ENCODE measurements at regions not wholly inside any gene's neighbourhood (a gene's known extent, or its start where the extent isn't known, plus 50 kb on each side); places are given as distances from the start of the nearest gene placed in this dataset.

- Histone ChIP-seq H3K9ac (ENCODE audit: low read length in 2 of 2) (no peak overlapping the region), H3K4me3 (ENCODE audit: low read length in 2 of 2) (no peak overlapping the region), H3K27ac (ENCODE audit: low read length) (no peak overlapping the region), H3K4me1 (ENCODE audit: control insufficient read depth, insufficient read depth, low read length) (no peaks in the 10 kb centered on the region), H3K9me3 (ENCODE audit: control insufficient read depth in 2 of 2, low read length in 2 of 2) (no peaks in the 10 kb centered on the region), H3K27me3 (ENCODE audit: control insufficient read depth in 1 of 2, insufficient read depth in 2 of 2, low read length in 2 of 2) (no peaks in the 10 kb centered on the region), H3K36me3 (ENCODE audit: control insufficient read depth in 2 of 2, insufficient read depth in 2 of 2, low read length in 2 of 2) (no peaks in the 10 kb centered on the region)
These were observed 1226.8 kb upstream of the MAP3K7 start for GRCh38 chr6:91813641-91814040.

GRCh38 chr6:91812596-91813274 is 1225.9 kb upstream of the MAP3K7 start:
- no peaks in the 10 kb centered on the region for H3K4me1 ChIP-seq (ENCODE audit: control insufficient read depth, insufficient read depth, low read length)
- H3K4me3 ChIP-seq (ENCODE audit: low read length in 2 of 2), result no peak overlapping the region
- no peaks in the 10 kb centered on the region for H3K9me3 ChIP-seq (ENCODE audit: control insufficient read depth in 2 of 2, low read length in 2 of 2)
- no peaks in the 10 kb centered on the region for H3K27me3 ChIP-seq (ENCODE audit: control insufficient read depth in 1 of 2, insufficient read depth in 2 of 2, low read length in 2 of 2)
- no peak overlapping the region for H3K27ac ChIP-seq (ENCODE audit: low read length)
- H3K9ac ChIP-seq (ENCODE audit: low read length in 2 of 2), result no peak overlapping the region
- H3K36me3 ChIP-seq (ENCODE audit: control insufficient read depth in 2 of 2, insufficient read depth in 2 of 2, low read length in 2 of 2), result no peaks in the 10 kb centered on the region

- H3K9me3 ChIP-seq (ENCODE audit: control insufficient read depth in 2 of 2, low read length in 2 of 2), result no peaks in the 10 kb centered on the region
These were observed 1218.1 kb upstream of the MAP3K7 start for GRCh38 chr6:91804981-91805380.

DNA sequence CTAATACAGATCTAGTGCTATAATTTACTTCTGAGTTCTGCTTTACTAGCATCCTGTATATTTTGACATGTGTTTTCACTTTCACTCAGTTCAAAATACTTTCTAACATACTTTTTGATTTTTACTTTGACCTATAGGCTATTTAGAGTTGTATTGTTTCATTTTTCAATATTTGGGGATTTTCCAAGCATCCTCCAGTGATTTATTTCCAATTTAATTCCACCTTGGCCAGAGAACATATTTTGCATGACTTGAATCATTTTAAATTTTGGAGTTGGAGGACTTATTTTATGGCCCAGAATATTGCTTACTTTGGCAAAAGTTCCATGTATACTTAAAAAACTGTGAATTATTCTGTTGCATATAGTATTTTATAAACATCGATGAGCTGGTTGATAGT is 1215.6 kb upstream of the MAP3K7 start:
- Histone ChIP-seq H3K27ac (ENCODE audit: low read length) (no peak overlapping the region), H3K27me3 (ENCODE audit: control insufficient read depth in 1 of 2, insufficient read depth in 2 of 2, low read length in 2 of 2) (no peaks in the 10 kb centered on the region), H3K36me3 (ENCODE audit: control insufficient read depth in 2 of 2, insufficient read depth in 2 of 2, low read length in 2 of 2) (no peaks in the 10 kb centered on the region), H3K9ac (ENCODE audit: low read length in 2 of 2) (no peak overlapping the region), H3K9me3 (ENCODE audit: control insufficient read depth in 2 of 2, low read length in 2 of 2) (no peaks in the 10 kb centered on the region), H3K4me3 (ENCODE audit: low read length in 2 of 2) (no peak overlapping the region), H3K4me1 (ENCODE audit: control insufficient read depth, insufficient read depth, low read length) (no peaks in the 10 kb centered on the region)

More at GRCh38 chr6:91804981-91805380, 1218.1 kb upstream of the MAP3K7 start:
- no peaks in the 10 kb centered on the region for H3K4me1 ChIP-seq (ENCODE audit: control insufficient read depth, insufficient read depth, low read length)
- no peaks in the 10 kb centered on the region for H3K27me3 ChIP-seq (ENCODE audit: control insufficient read depth in 1 of 2, insufficient read depth in 2 of 2, low read length in 2 of 2)
- no peaks in the 10 kb centered on the region for H3K36me3 ChIP-seq (ENCODE audit: control insufficient read depth in 2 of 2, insufficient read depth in 2 of 2, low read length in 2 of 2)
- H3K4me3 ChIP-seq (ENCODE audit: low read length in 2 of 2), result no peak overlapping the region
- no peak overlapping the region for H3K9ac ChIP-seq (ENCODE audit: low read length in 2 of 2)
- no peak overlapping the region for H3K27ac ChIP-seq (ENCODE audit: low read length)

GRCh38 chr6:91796603-91797002 is 1209.7 kb upstream of the MAP3K7 start:
- no peak overlapping the region for H3K4me3 ChIP-seq (ENCODE audit: low read length in 2 of 2)
- no peaks in the 10 kb centered on the region for H3K4me1 ChIP-seq (ENCODE audit: control insufficient read depth, insufficient read depth, low read length)
- no peak overlapping the region for H3K9ac ChIP-seq (ENCODE audit: low read length in 2 of 2)
- H3K27ac ChIP-seq (ENCODE audit: low read length), result no peak overlapping the region
- no peaks in the 10 kb centered on the region for H3K36me3 ChIP-seq (ENCODE audit: control insufficient read depth in 2 of 2, insufficient read depth in 2 of 2, low read length in 2 of 2)
- no peaks in the 10 kb centered on the region for H3K9me3 ChIP-seq (ENCODE audit: control insufficient read depth in 2 of 2, low read length in 2 of 2)
- H3K27me3 ChIP-seq (ENCODE audit: control insufficient read depth in 1 of 2, insufficient read depth in 2 of 2, low read length in 2 of 2), result no peaks in the 10 kb centered on the region

GRCh38 chr6:91788501-91788900 is 1201.6 kb upstream of the MAP3K7 start:
- H3K9me3 ChIP-seq (ENCODE audit: control insufficient read depth in 2 of 2, low read length in 2 of 2), result no peaks in the 10 kb centered on the region
- H3K4me1 ChIP-seq (ENCODE audit: control insufficient read depth, insufficient read depth, low read length), result no peaks in the 10 kb centered on the region
- no peak overlapping the region for H3K27ac ChIP-seq (ENCODE audit: low read length)
- H3K4me3 ChIP-seq (ENCODE audit: low read length in 2 of 2), result no peak overlapping the region
- H3K27me3 ChIP-seq (ENCODE audit: control insufficient read depth in 1 of 2, insufficient read depth in 2 of 2, low read length in 2 of 2), result no peaks in the 10 kb centered on the region
- H3K9ac ChIP-seq (ENCODE audit: low read length in 2 of 2), result no peak overlapping the region
- H3K36me3 ChIP-seq (ENCODE audit: control insufficient read depth in 2 of 2, insufficient read depth in 2 of 2, low read length in 2 of 2), result no peaks in the 10 kb centered on the region

- no peak overlapping the region for H3K9ac ChIP-seq (ENCODE audit: low read length in 2 of 2)
- H3K4me3 ChIP-seq (ENCODE audit: low read length in 2 of 2), result no peak overlapping the region
- H3K36me3 ChIP-seq (ENCODE audit: control insufficient read depth in 2 of 2, insufficient read depth in 2 of 2, low read length in 2 of 2), result no peaks in the 10 kb centered on the region
- H3K4me1 ChIP-seq (ENCODE audit: control insufficient read depth, insufficient read depth, low read length), result no peaks in the 10 kb centered on the region
- no peaks in the 10 kb centered on the region for H3K9me3 ChIP-seq (ENCODE audit: control insufficient read depth in 2 of 2, low read length in 2 of 2)
- H3K27me3 ChIP-seq (ENCODE audit: control insufficient read depth in 1 of 2, insufficient read depth in 2 of 2, low read length in 2 of 2), result no peaks in the 10 kb centered on the region
- H3K27ac ChIP-seq (ENCODE audit: low read length), result no peak overlapping the region
These were observed 1199.8 kb upstream of the MAP3K7 start for GRCh38 chr6:91786474-91787184.

DNA sequence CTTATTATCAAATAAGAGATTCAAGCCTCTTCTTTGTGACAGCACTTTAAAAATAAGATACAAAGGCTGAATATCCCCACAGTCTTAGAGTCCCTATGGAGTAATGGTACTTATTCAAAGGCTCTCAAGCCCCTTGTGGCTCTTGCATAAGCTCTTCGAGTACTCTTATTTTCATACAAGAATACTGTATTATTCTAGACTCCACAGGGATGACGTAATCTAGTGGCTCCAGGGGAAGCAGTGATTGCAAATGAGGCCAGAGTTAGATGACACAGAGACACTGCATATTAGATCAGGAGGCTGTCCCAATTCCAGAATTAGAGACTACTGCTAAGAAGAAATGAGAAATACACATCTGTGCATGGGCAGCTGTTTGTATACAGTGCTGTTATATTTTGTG is 1195.9 kb upstream of the MAP3K7 start:
- Histone ChIP-seq H3K27ac (ENCODE audit: low read length) (no peak overlapping the region), H3K9me3 (ENCODE audit: control insufficient read depth in 2 of 2, low read length in 2 of 2) (no peaks in the 10 kb centered on the region), H3K4me3 (ENCODE audit: low read length in 2 of 2) (no peak overlapping the region), H3K4me1 (ENCODE audit: control insufficient read depth, insufficient read depth, low read length) (no peaks in the 10 kb centered on the region), H3K27me3 (ENCODE audit: control insufficient read depth in 1 of 2, insufficient read depth in 2 of 2, low read length in 2 of 2) (no peaks in the 10 kb centered on the region), H3K9ac (ENCODE audit: low read length in 2 of 2) (no peak overlapping the region), H3K36me3 (ENCODE audit: control insufficient read depth in 2 of 2, insufficient read depth in 2 of 2, low read length in 2 of 2) (no peaks in the 10 kb centered on the region)

- H3K9ac ChIP-seq (ENCODE audit: low read length in 2 of 2), result no peak overlapping the region
- H3K4me3 ChIP-seq (ENCODE audit: low read length in 2 of 2), result no peak overlapping the region
- H3K4me1 ChIP-seq (ENCODE audit: control insufficient read depth, insufficient read depth, low read length), result no peaks in the 10 kb centered on the region
- H3K27ac ChIP-seq (ENCODE audit: low read length), result no peak overlapping the region
- no peaks in the 10 kb centered on the region for H3K9me3 ChIP-seq (ENCODE audit: control insufficient read depth in 2 of 2, low read length in 2 of 2)
- no peaks in the 10 kb centered on the region for H3K27me3 ChIP-seq (ENCODE audit: control insufficient read depth in 1 of 2, insufficient read depth in 2 of 2, low read length in 2 of 2)
- no peaks in the 10 kb centered on the region for H3K36me3 ChIP-seq (ENCODE audit: control insufficient read depth in 2 of 2, insufficient read depth in 2 of 2, low read length in 2 of 2)
These were observed 1195.1 kb upstream of the MAP3K7 start for GRCh38 chr6:91781946-91782345.

GRCh38 chr6:91780270-91780669 is 1193.4 kb upstream of the MAP3K7 start:
- no peak overlapping the region for H3K27ac ChIP-seq (ENCODE audit: low read length)
- H3K36me3 ChIP-seq (ENCODE audit: control insufficient read depth in 2 of 2, insufficient read depth in 2 of 2, low read length in 2 of 2), result no peaks in the 10 kb centered on the region
- H3K27me3 ChIP-seq (ENCODE audit: control insufficient read depth in 1 of 2, insufficient read depth in 2 of 2, low read length in 2 of 2), result no peaks in the 10 kb centered on the region
- H3K9me3 ChIP-seq (ENCODE audit: control insufficient read depth in 2 of 2, low read length in 2 of 2), result peaks cover 0 to 5% of the 10 kb centered on the region in 2 donors
- H3K4me3 ChIP-seq (ENCODE audit: low read length in 2 of 2), result no peak overlapping the region
- H3K4me1 ChIP-seq (ENCODE audit: control insufficient read depth, insufficient read depth, low read length), result no peaks in the 10 kb centered on the region
- no peak overlapping the region for H3K9ac ChIP-seq (ENCODE audit: low read length in 2 of 2)

- H3K9ac ChIP-seq (ENCODE audit: low read length in 2 of 2), result no peak overlapping the region
- H3K4me3 ChIP-seq (ENCODE audit: low read length in 2 of 2), result no peak overlapping the region
- H3K4me1 ChIP-seq (ENCODE audit: control insufficient read depth, insufficient read depth, low read length), result no peaks in the 10 kb centered on the region
- no peaks in the 10 kb centered on the region for H3K9me3 ChIP-seq (ENCODE audit: control insufficient read depth in 2 of 2, low read length in 2 of 2)
- H3K36me3 ChIP-seq (ENCODE audit: control insufficient read depth in 2 of 2, insufficient read depth in 2 of 2, low read length in 2 of 2), result no peaks in the 10 kb centered on the region
- no peaks in the 10 kb centered on the region for H3K27me3 ChIP-seq (ENCODE audit: control insufficient read depth in 1 of 2, insufficient read depth in 2 of 2, low read length in 2 of 2)
- H3K27ac ChIP-seq (ENCODE audit: low read length), result no peak overlapping the region
These were observed 1174.7 kb upstream of the MAP3K7 start for GRCh38 chr6:91761621-91762020.

Data from stomach smooth muscle (tissue), 2 donors.